ENCODE measurements at regions not wholly inside any gene's neighbourhood (a gene's known extent, or its start where the extent isn't known, plus 50 kb on each side); places are given as distances from the start of the nearest gene placed in this dataset.

DNA sequence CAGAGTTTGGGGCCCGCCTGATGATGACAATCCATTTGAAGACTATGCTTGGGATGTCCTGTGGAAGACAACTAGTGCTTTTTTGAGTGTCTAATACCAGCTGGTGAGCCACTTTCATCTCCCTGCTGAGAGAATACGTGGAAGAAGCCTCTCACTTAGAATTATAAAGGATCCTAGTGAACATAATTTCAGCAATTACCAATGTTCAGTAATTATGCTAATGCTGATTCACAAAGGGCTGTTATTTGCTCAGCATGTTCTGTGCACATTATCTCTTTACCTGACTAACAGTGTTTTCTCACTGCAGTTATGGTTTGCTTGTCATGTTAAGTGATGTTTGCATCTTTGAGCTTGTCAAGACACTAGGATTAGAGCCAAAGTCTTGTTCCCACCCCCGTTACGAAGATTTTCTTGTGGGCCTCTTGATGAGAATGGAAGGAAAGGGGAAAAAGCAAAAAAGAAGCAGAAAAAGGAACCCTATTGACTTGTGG lies 282.1 kb upstream of the CHD6 start:
- Histone ChIP-seq H2BK120ac (replicated peaks; ENCODE audit: low read depth, low read length) (no peak overlapping the region), H3K4me3 (ENCODE audit: extremely low read depth in 1 of 4, insufficient read depth in 2 of 4, low read depth in 3 of 4, low read length in 4 of 4) (no peak overlapping the region)
- no peak for DNase-seq (ENCODE audit: low read depth in 1 of 2, low spot score in 2 of 2)

More for the DNA sequence above, 282.1 kb upstream of the CHD6 start:
- no peak overlapping the region for H4K91ac ChIP-seq (replicated peaks; ENCODE audit: insufficient read length, low read length)
- POLR2A ChIA-PET (ENCODE audit: partially characterized antibody) = interaction anchor here (0.6 to 1.2 kb wide), 2 partner anchors 13 to 322 kb away, joined by 3 read pairs; no protein-coding TSS in a partner anchor
- CTCF ChIA-PET (ENCODE audit: partially characterized antibody) = interaction anchor here (1.2 kb wide), 1 partner anchor 201 kb away, joined by 3 read pairs; no protein-coding TSS in a partner anchor
- no peak overlapping the region for H3K9ac ChIP-seq (replicated peaks in 1 of 4; ENCODE audit: extremely low read depth in 1 of 4, low read depth in 3 of 4, low read length in 3 of 4)
- H2BK12ac ChIP-seq (ENCODE audit: low read depth, low read length) = no peak overlapping the region
- H3K18ac ChIP-seq (ENCODE audit: extremely low read depth, low read length) = no peak overlapping the region
- no peak overlapping the region for H2BK15ac ChIP-seq (ENCODE audit: low read length)
- no peaks in the 10 kb centered on the region for H3K9me3 ChIP-seq (ENCODE audit: insufficient read depth in 2 of 2, low read depth in 1 of 2, low read length in 1 of 2)
- H3K79me2 ChIP-seq (ENCODE audit: control insufficient read depth in 1 of 2, insufficient read depth in 2 of 2, low read length in 2 of 2) = no peaks in the 10 kb centered on the region
- no peak overlapping the region for H2BK5ac ChIP-seq (ENCODE audit: low read depth, low read length)
- H2AK5ac ChIP-seq (ENCODE audit: low read depth, low read length) = no peak overlapping the region
- 92% methylated on average over 4 of the region's 4 CpGs; no CpG with 5 or more reads in 1 of the 2 experiments for WGBS, 2 experiments (ENCODE audit: extremely low coverage in 1 of 2, insufficient coverage in 1 of 2, insufficient read length in 1 of 2, insufficient replicate concordance in 2 of 2, low coverage in 1 of 2, low lambda C conversion rate in 2 of 2, missing lambda C conversion rate in 1 of 2)
- no peak overlapping the region for H4K5ac ChIP-seq (ENCODE audit: insufficient read length, low read depth, low read length)
- no peak for FAIRE-seq
- no peak overlapping the region for H4K8ac ChIP-seq (ENCODE audit: extremely low read depth, insufficient read depth, low read length)
- no peak for TF ChIP-seq PHF8 (conservative IDR thresholded peaks at IDR 0.05; ENCODE audit: low read depth, low read length)
- no peak for TF ChIP-seq NANOG (IDR thresholded peaks at IDR 0.05; ENCODE audit: insufficient read depth, low read depth, low read length, poor library complexity, severe bottlenecking)
- TF ChIP-seq SP4 (IDR thresholded peaks at IDR 0.05; ENCODE audit: low read length) = no peak
- no peak for TF ChIP-seq TEAD4 (IDR thresholded peaks at IDR 0.05; ENCODE audit: low read depth, low read length)
- no peak for TF ChIP-seq RFX5 (IDR thresholded peaks at IDR 0.05; ENCODE audit: borderline replicate concordance, low read depth, low read length)
- no peak for TF ChIP-seq SP1 (IDR thresholded peaks at IDR 0.05; ENCODE audit: low read depth, low read length)
- TF ChIP-seq CHD2 (IDR thresholded peaks at IDR 0.05; ENCODE audit: low read length) = no peak
- no peak for TF ChIP-seq BCL11A (IDR thresholded peaks at IDR 0.05; ENCODE audit: low read depth in 2 of 2, low read length in 2 of 2)
- H3K23me2 ChIP-seq (ENCODE audit: low read depth, low read length) = no peaks in the 10 kb centered on the region
- H2BK20ac ChIP-seq (ENCODE audit: low read length) = no peak overlapping the region
- H4K20me1 ChIP-seq (replicated peaks in 1 of 2; ENCODE audit: control insufficient read depth in 1 of 2, insufficient read depth in 2 of 2, low read length in 2 of 2) = no peaks in the 10 kb centered on the region
- H3K14ac ChIP-seq (ENCODE audit: insufficient read length) = no peak overlapping the region
- no peak overlapping the region for H3K4me2 ChIP-seq (ENCODE audit: insufficient read depth in 1 of 2, low read depth in 2 of 2, low read length in 2 of 2)
- no peak overlapping the region for H3K23ac ChIP-seq (ENCODE audit: insufficient read length)
- H3K27ac ChIP-seq (ENCODE audit: low read depth, low read length) = no peak overlapping the region
- H3K4me1 ChIP-seq (replicated peaks in 1 of 4; ENCODE audit: control insufficient read depth in 3 of 4, insufficient read depth in 4 of 4, low read length in 3 of 4) = no peaks in the 10 kb centered on the region
- H3K36me3 ChIP-seq (ENCODE audit: control insufficient read depth in 2 of 4, insufficient read depth in 4 of 4, low read length in 3 of 4) = no peaks in the 10 kb centered on the region
- no peaks in the 10 kb centered on the region for H3K27me3 ChIP-seq (replicated peaks in 1 of 4; ENCODE audit: control insufficient read depth in 3 of 4, extremely low read depth in 1 of 4, insufficient read depth in 3 of 4, low read length in 3 of 4)
- no peak overlapping the region for H3K56ac ChIP-seq (replicated peaks; ENCODE audit: insufficient read length, low read depth, low read length)
- no peaks in the 10 kb centered on the region for H3K79me1 ChIP-seq (ENCODE audit: low read depth, low read length)
- H3K4ac ChIP-seq (replicated peaks; ENCODE audit: insufficient read length, low read depth, low read length) = no peak overlapping the region
- H2AFZ ChIP-seq (ENCODE audit: low read length) = no peak overlapping the region

All from H1 (cell line).